IMR-90 (cell line): ENCODE measurements at regions not wholly inside any gene's neighbourhood (a gene's known extent, or its start where the extent isn't known, plus 50 kb on each side); places are given as distances from the start of the nearest gene placed in this dataset.

ENCODE experiments used
- ATAC-seq: fragments of 200-7000 bp; cut with Tn5 transposase; 2 replicates; pipeline ENCODE4 v1.9.1; 2020; ENCODE audit warnings: low read depth, mild to moderate bottlenecking, moderate library complexity
- BruUV-seq: library from RNA; stranded (reverse); fragments of 400-500 nt; replicated peaks from 2 replicates; lab custom pipeline; 2021; lab: Mats Ljungman, UMichigan
- CTCF ChIA-PET: fragments of 300-600 bp; formaldehyde crosslinking; extraction: SDS; loops from one replicate; lab custom pipeline; 2021; ENCODE audit warnings: antibody characterized with exemption; lab: Yijun Ruan, JAX
- POLR2A ChIA-PET: fragments of 300-600 bp; sonication (Branson Sonifier 250); formaldehyde crosslinking; loops from one replicate; lab custom pipeline; 2022; ENCODE audit warnings: antibody characterized with exemption; ENCODE audit not compliant: unreplicated experiment; lab: Charles Lee
- DNase-seq: peaks from one replicate; pipeline ENCODE4 v3.0.0; 2013
- H2AFZ ChIP-seq: replicated peaks from 2 replicates; pipeline ENCODE3; 2013; ENCODE audit warnings: low read length, mild to moderate bottlenecking; ENCODE audit not compliant: poor library complexity
- H2AK5ac ChIP-seq: 2 replicates; pipeline ENCODE4 v1.6.1; 2013; ENCODE audit warnings: low read depth, low read length, inconsistent platforms
- H2AK9ac ChIP-seq: replicated peaks from 2 replicates; pipeline ENCODE3; 2013; ENCODE audit warnings: mild to moderate bottlenecking, low read depth, low read length, moderate library complexity; ENCODE audit not compliant: poor library complexity
- H2BK120ac ChIP-seq: 2 replicates; pipeline ENCODE4 v1.6.1; 2013; ENCODE audit warnings: low read depth, low read length, inconsistent platforms
- H2BK15ac ChIP-seq: 3 replicates; pipeline ENCODE4 v1.6.1; 2013; ENCODE audit warnings: low read depth, low read length, inconsistent platforms
- H2BK20ac ChIP-seq: 2 replicates; pipeline ENCODE4 v1.6.1; 2013; ENCODE audit warnings: low read depth, mild to moderate bottlenecking, inconsistent platforms, low read length, moderate library complexity
- H2BK5ac ChIP-seq: 2 replicates; pipeline ENCODE4 v1.6.1; 2013; ENCODE audit warnings: mild to moderate bottlenecking, low read depth, low read length, inconsistent platforms; ENCODE audit not compliant: poor library complexity, severe bottlenecking
- H3K14ac ChIP-seq: replicated peaks from 2 replicates; pipeline ENCODE4 v1.6.1; 2013; ENCODE audit warnings: low read depth, low read length, inconsistent platforms
- H3K18ac ChIP-seq: 2 replicates; pipeline ENCODE4 v1.6.1; 2013; ENCODE audit warnings: low read depth, low read length, control low read depth
- H3K23ac ChIP-seq: 2 replicates; pipeline ENCODE4 v1.6.1; 2013; ENCODE audit warnings: low read depth, low read length, inconsistent platforms
- H3K27ac ChIP-seq: 2 replicates; pipeline ENCODE4 v1.5.1; 2013; ENCODE audit warnings: mild to moderate bottlenecking, control low read depth, low read length; ENCODE audit not compliant: insufficient read depth
- H3K27me3 ChIP-seq: 2 replicates; pipeline ENCODE4 v1.6.1; 2013; ENCODE audit warnings: low read length; ENCODE audit not compliant: control insufficient read depth, insufficient read depth
- H3K36me3 ChIP-seq: 2 replicates; pipeline ENCODE4 v1.6.1; 2013; ENCODE audit warnings: low read length, mixed read lengths; ENCODE audit not compliant: control insufficient read depth, insufficient read depth
- H3K4ac ChIP-seq: 2 replicates; pipeline ENCODE4 v1.6.1; 2013; ENCODE audit warnings: low read depth, low read length, inconsistent platforms
- H3K4me1 ChIP-seq: 2 replicates; pipeline ENCODE4 v1.6.1; 2013; ENCODE audit warnings: low read length, mixed read lengths; ENCODE audit not compliant: control insufficient read depth, insufficient read depth
- H3K4me2 ChIP-seq: 2 replicates; pipeline ENCODE4 v1.6.1; 2013; ENCODE audit warnings: low read depth, mild to moderate bottlenecking, control low read depth, low read length, moderate library complexity
- H3K4me3 ChIP-seq: 2 replicates; pipeline ENCODE4 v1.5.1; 2013; ENCODE audit warnings: low read depth, mild to moderate bottlenecking, control low read depth, low read length, moderate library complexity; ENCODE audit not compliant: insufficient read depth
- H3K56ac ChIP-seq: 2 replicates; pipeline ENCODE4 v1.6.1; 2013; ENCODE audit warnings: low read length, inconsistent platforms; ENCODE audit not compliant: insufficient read depth; ENCODE audit errors: extremely low read depth
- H3K79me1 ChIP-seq, 2 experiments: 2 replicates each; pipeline ENCODE4 v1.6.1; 2013; ENCODE audit warnings: low read length in 2 of 2, inconsistent platforms in 1 of 2, low read depth in 1 of 2
- H3K9ac ChIP-seq: 2 replicates; pipeline ENCODE4 v1.6.1; 2013; ENCODE audit warnings: low read depth, low read length, control low read depth
- H3K9me1 ChIP-seq: 2 replicates; pipeline ENCODE4 v1.6.1; 2013; ENCODE audit warnings: low read length, inconsistent platforms; ENCODE audit not compliant: insufficient read depth
- H3K9me3 ChIP-seq: 2 replicates; pipeline ENCODE4 v1.6.1; 2013; ENCODE audit warnings: low read length; ENCODE audit not compliant: control insufficient read depth, insufficient read depth
- H4K20me1 ChIP-seq: 2 replicates; pipeline ENCODE4 v1.6.1; 2013; ENCODE audit warnings: low read length, inconsistent platforms; ENCODE audit not compliant: insufficient read depth
- H4K5ac ChIP-seq: 2 replicates; pipeline ENCODE4 v1.6.1; 2013; ENCODE audit warnings: mild to moderate bottlenecking, low read depth, low read length, control low read depth
- H4K8ac ChIP-seq, 2 experiments: 2 replicates each; pipeline ENCODE4 v1.6.1; 2013; ENCODE audit warnings: low read depth in 2 of 2, low read length in 2 of 2, control low read depth in 1 of 2, inconsistent platforms in 1 of 2
- H4K91ac ChIP-seq: 2 replicates; pipeline ENCODE4 v1.6.1; 2013; ENCODE audit warnings: low read depth, low read length, inconsistent platforms; ENCODE audit not compliant: insufficient read depth
- CEBPB ChIP-seq: IDR thresholded peaks from 2 replicates; pipeline ENCODE4 v1.6.1; 2012; ENCODE audit warnings: low read depth, low read length, improper control_type of control experiment
- CHD1 ChIP-seq: IDR thresholded peaks from 2 replicates; pipeline ENCODE4 v1.6.1; 2012; ENCODE audit warnings: low read depth, low read length, improper control_type of control experiment
- CTCF ChIP-seq: conservative IDR thresholded peaks from 2 replicates; pipeline ENCODE4 v1.5.1; 2012; ENCODE audit warnings: mild to moderate bottlenecking, low read depth, low read length, improper control_type of control experiment
- ELK1 ChIP-seq: fragments of 150-350 bp; IDR thresholded peaks from 2 replicates; pipeline ENCODE4 v1.6.1; 2016; ENCODE audit warnings: low read depth, mild to moderate bottlenecking, low read length, moderate library complexity, borderline replicate concordance
- FOS ChIP-seq: fragments of 150-350 bp; IDR thresholded peaks from 2 replicates; pipeline ENCODE4 v1.6.1; 2016; ENCODE audit warnings: low read depth, low read length
- MAZ ChIP-seq: IDR thresholded peaks from 2 replicates; pipeline ENCODE4 v1.6.1; 2012; ENCODE audit warnings: low read depth, mild to moderate bottlenecking, low read length, improper control_type of control experiment, moderate library complexity, borderline replicate concordance
- NFE2L2 ChIP-seq: fragments of 150-350 bp; IDR thresholded peaks from 2 replicates; pipeline ENCODE4 v1.6.1; 2016; ENCODE audit warnings: low read depth, mild to moderate bottlenecking, low read length
- POLR2A ChIP-seq: IDR thresholded peaks from 2 replicates; pipeline ENCODE4 v1.6.1; 2012; ENCODE audit warnings: mild to moderate bottlenecking, low read depth, low read length
- RAD21 ChIP-seq: IDR thresholded peaks from 2 replicates; pipeline ENCODE4 v1.6.1; 2012; ENCODE audit warnings: low read length, improper control_type of control experiment
- RCOR1 ChIP-seq: IDR thresholded peaks from 2 replicates; pipeline ENCODE4 v1.6.1; 2012; ENCODE audit warnings: mild to moderate bottlenecking, low read length, improper control_type of control experiment; ENCODE audit not compliant: insufficient replicate concordance
- RFX5 ChIP-seq: IDR thresholded peaks from 2 replicates; pipeline ENCODE4 v1.8.0; 2012; ENCODE audit warnings: low read depth, mild to moderate bottlenecking, low read length, moderate library complexity
- USF2 ChIP-seq: fragments of 150-350 bp; IDR thresholded peaks from 2 replicates; pipeline ENCODE4 v1.6.1; 2017; ENCODE audit warnings: mild to moderate bottlenecking, antibody characterized with exemption, low read length, low read depth
- WGBS, 2 experiments: methylation state at CpG; one replicate each; pipeline versions ENCODE4 v1.1.5 to v1.1.7; 2013; ENCODE audit warnings: missing lambda C conversion rate in 2 of 2; ENCODE audit not compliant: insufficient read length in 1 of 2; ENCODE audit errors: extremely low coverage in 2 of 2; 5-methylcytosine and 5-hydroxymethylcytosine counted together
- dilution Hi-C: fragments of 300-500 bp; cut with HindIII; formaldehyde crosslinking; loops from one replicate; pipeline ENCODE4 v1.14.3; 2018; ENCODE audit warnings: low sequenced_read_pairs; ENCODE audit not compliant: unreplicated experiment
- in situ Hi-C: fragments of 300-500 bp; cut with MboI; formaldehyde crosslinking; loops from 3 replicates; pipeline ENCODE4 v1.14.3; 2019; ENCODE audit warnings: low sequenced_read_pairs, inconsistent platforms, mixed read lengths
- intact Hi-C: fragments of 100-400 bp; cut with micrococcal nuclease; formaldehyde crosslinking; loops from 2 replicates; pipeline ENCODE4 v1.10.0; 2022

GRCh38 chr10:112896722-112897121, 53.3 kb upstream of the TCF7L2 start:
- in situ Hi-C loops: no loop called here
- no peak overlapping the region for H3K9ac ChIP-seq
- H2BK20ac ChIP-seq: no peak overlapping the region
- no TSS peak for BruUV-seq
- no peak overlapping the region for H3K14ac ChIP-seq
- no peak overlapping the region for H2BK120ac ChIP-seq
- dilution Hi-C loops: no loop called here
- H2BK15ac ChIP-seq: no peak overlapping the region
- H3K4ac ChIP-seq: no peak overlapping the region
- DNase-seq: no peak
- H4K20me1 ChIP-seq: no peaks in the 10 kb centered on the region
- H4K5ac ChIP-seq: no peak overlapping the region
- H3K18ac ChIP-seq: no peak overlapping the region
- no peak overlapping the region for H4K8ac ChIP-seq
- intact Hi-C loops: no loop called here
- H3K79me1 ChIP-seq: no peaks in the 10 kb centered on the region
- TF ChIP-seq MAZ: no peak
- no peak for TF ChIP-seq RAD21
- TF ChIP-seq USF2: no peak
- no peak for TF ChIP-seq CEBPB
- no peak for TF ChIP-seq ELK1
- no peak for TF ChIP-seq POLR2A
- TF ChIP-seq CTCF: no peak
- TF ChIP-seq RFX5: no peak
- TF ChIP-seq NFE2L2: no peak
- TF ChIP-seq CHD1: no peak
- no peak for TF ChIP-seq RCOR1
- no peak for TF ChIP-seq FOS
- no peak overlapping the region for H2BK5ac ChIP-seq
- H2AFZ ChIP-seq: no peak overlapping the region
- CTCF ChIA-PET: no interaction called here
- H3K4me1 ChIP-seq: peaks cover 2% of the 10 kb centered on the region; the same call in 1 of the 2 replicates
- H3K27me3 ChIP-seq: peaks cover 6% of the 10 kb centered on the region
- no peak overlapping the region for H2AK9ac ChIP-seq
- H3K36me3 ChIP-seq: no peaks in the 10 kb centered on the region
- POLR2A ChIA-PET: interaction anchor here (0.7 kb wide), 1 partner anchor 21 kb away, joined by 5 read pairs; no protein-coding TSS in a partner anchor
- H3K4me2 ChIP-seq: no peak overlapping the region
- H3K9me1 ChIP-seq: peaks cover 3% of the 10 kb centered on the region; the same call in 1 of the 2 replicates
- 79% methylated on average over 2 of the region's 5 CpGs; no CpG with 5 or more reads in 1 of the 2 experiments for WGBS, 2 experiments
- no peak overlapping the region for H3K56ac ChIP-seq
- H3K9me3 ChIP-seq: peaks cover 3% of the 10 kb centered on the region; the same call in 1 of the 2 replicates
- ATAC-seq: no peak
- H3K23ac ChIP-seq: no peak overlapping the region
- no peak overlapping the region for H4K91ac ChIP-seq
- no peak overlapping the region for H3K27ac ChIP-seq
- H3K4me3 ChIP-seq: no peak overlapping the region
- no peak overlapping the region for H2AK5ac ChIP-seq
